ENCODE measurements at regions not wholly inside any gene's neighbourhood (a gene's known extent, or its start where the extent isn't known, plus 50 kb on each side); places are given as distances from the start of the nearest gene placed in this dataset.

DNA sequence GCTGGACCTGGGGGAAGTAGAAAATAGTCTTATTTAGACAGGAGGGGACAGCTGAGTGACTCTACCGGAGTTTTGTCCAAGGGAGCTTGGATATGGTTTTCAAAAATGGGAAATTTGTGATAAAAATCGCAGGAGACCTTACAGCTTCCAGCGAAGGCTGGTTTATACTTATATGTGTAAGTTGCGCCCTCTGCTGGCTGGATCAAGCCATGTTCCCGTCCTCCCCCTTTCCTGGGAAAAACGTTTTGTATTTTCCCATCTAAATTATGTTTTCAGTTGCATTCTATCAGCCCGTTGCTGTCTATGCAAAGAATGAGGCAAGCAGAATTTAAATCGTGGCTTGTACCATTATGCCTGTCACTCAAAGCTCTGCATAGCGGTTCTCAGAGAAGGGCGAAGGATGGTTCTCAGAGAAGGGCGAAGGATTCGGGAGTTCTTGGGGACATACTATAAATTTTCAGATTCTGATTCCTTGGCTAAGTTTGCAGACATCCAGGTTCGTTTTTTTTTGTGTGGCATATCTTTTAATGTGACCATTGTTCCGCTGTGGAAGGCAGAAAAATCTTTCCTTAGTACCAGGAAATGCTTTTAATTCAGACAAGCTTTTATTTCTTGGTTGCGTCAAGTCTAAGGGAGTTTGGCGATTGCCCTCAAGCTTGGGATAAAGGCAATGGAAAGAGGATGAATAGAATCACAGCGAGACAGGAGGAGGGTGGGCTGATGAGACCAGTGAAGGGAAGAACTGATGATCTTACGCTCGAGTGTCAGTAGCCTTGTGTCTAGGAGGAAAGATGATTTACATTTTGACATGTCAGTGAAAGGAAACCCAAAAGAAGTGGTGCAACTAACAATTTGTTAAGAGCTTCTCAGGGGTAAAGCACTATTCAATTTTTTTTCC is 128.5 kb upstream of the ARX start:
- no peak for ATAC-seq (ENCODE audit: low read depth)
- no peak for DNase-seq
- H3K4me3 Mint-ChIP-seq = no peak overlapping the region
- CTCF ChIA-PET = interaction anchor here (0.7 to 3.2 kb wide), 9 partner anchors 9 to 748 kb away, joined by 3 to 29 read pairs (median 3); no protein-coding TSS in a partner anchor
- intact Hi-C loops (cut with micrococcal nuclease) = loop anchor here (1.0 to 10.0 kb wide), 2 partner anchors 306 to 749 kb away; no protein-coding TSS in a partner anchor
- H3K4me1 Mint-ChIP-seq = no peaks in the 10 kb centered on the region
- H3K36me3 Mint-ChIP-seq (ENCODE audit: low read depth) = no peaks in the 10 kb centered on the region
- no peak overlapping the region for H3K27ac Mint-ChIP-seq
- peaks cover 3% of the 10 kb centered on the region for H3K9me3 Mint-ChIP-seq
- POLR2A ChIA-PET = no interaction called here
- TF ChIP-seq, protein P1, sequence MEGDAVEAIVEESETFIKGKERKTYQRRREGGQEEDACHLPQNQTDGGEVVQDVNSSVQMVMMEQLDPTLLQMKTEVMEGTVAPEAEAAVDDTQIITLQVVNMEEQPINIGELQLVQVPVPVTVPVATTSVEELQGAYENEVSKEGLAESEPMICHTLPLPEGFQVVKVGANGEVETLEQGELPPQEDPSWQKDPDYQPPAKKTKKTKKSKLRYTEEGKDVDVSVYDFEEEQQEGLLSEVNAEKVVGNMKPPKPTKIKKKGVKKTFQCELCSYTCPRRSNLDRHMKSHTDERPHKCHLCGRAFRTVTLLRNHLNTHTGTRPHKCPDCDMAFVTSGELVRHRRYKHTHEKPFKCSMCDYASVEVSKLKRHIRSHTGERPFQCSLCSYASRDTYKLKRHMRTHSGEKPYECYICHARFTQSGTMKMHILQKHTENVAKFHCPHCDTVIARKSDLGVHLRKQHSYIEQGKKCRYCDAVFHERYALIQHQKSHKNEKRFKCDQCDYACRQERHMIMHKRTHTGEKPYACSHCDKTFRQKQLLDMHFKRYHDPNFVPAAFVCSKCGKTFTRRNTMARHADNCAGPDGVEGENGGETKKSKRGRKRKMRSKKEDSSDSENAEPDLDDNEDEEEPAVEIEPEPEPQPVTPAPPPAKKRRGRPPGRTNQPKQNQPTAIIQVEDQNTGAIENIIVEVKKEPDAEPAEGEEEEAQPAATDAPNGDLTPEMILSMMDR (IDR thresholded peaks at IDR 0.05) = no peak
- H3K27me3 Mint-ChIP-seq = no peaks in the 10 kb centered on the region

DNA sequence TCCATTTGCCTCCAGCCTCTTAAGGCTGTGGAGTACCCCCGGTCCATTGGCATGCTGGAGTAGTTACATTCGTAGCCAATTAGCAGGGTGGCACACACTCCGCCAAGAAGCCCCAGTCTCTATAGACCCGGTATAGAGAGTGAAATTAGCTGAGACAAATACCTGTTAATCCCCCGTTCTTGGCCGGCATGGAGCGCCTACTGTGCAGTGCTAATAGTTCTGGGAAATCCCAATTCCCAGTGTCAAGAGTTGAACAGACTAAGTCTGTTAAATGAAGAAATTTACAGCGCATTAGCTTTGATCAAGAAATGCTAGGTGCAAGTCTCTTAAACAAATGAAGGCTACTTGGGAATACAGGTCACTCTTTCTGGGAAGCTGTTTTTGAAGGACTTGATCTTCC is 127.8 kb upstream of the ARX start:
- H3K4me1 Mint-ChIP-seq = no peaks in the 10 kb centered on the region
- peaks cover 3% of the 10 kb centered on the region for H3K9me3 Mint-ChIP-seq
- ATAC-seq (ENCODE audit: low read depth) (no peak), DNase-seq (no peak)
- H3K27me3 Mint-ChIP-seq = no peaks in the 10 kb centered on the region
- H3K36me3 Mint-ChIP-seq (ENCODE audit: low read depth) = no peaks in the 10 kb centered on the region
- intact Hi-C loops (cut with micrococcal nuclease) = loop anchor here (10.0 kb wide), 1 partner anchor 749 kb away; no protein-coding TSS in a partner anchor
- CTCF ChIA-PET = interaction anchor here (1.0 to 3.2 kb wide), 7 partner anchors 14 to 748 kb away, joined by 3 to 29 read pairs (median 4); no protein-coding TSS in a partner anchor
- POLR2A ChIA-PET = no interaction called here
- H3K4me3 Mint-ChIP-seq = no peak overlapping the region
- H3K27ac Mint-ChIP-seq = no peak overlapping the region
- TF ChIP-seq, protein P1 (IDR thresholded peaks at IDR 0.05) = no peak

DNA sequence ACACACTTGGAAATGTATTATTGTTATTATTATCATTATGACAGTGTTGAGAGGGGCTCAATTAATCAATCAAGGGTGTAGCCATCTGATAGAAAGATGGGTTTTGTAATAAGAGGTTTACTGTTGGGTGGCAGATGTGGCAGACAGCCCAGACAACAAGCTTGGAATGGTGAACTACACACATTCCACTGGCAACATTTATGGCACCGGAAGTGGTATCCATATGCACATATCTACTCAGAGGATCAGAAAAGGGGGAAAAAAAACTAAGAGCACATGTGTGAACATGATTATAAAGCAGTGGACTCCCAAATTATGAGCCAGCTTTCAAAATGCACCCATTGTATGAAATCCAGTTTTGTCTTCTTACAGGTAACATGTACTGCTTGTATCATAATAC is 125.9 kb upstream of the ARX start:
- ATAC-seq (ENCODE audit: low read depth) (no peak), DNase-seq (no peak)
- Mint-ChIP-seq H3K27ac (no peak overlapping the region), H3K4me1 (no peaks in the 10 kb centered on the region), H3K36me3 (ENCODE audit: low read depth) (no peaks in the 10 kb centered on the region), H3K4me3 (no peak overlapping the region), H3K27me3 (no peaks in the 10 kb centered on the region), H3K9me3 (no peaks in the 10 kb centered on the region)
- ChIA-PET CTCF (no interaction called here), POLR2A (no interaction called here)
- TF ChIP-seq, protein P1 (IDR thresholded peaks at IDR 0.05) = no peak
- intact Hi-C loops (cut with micrococcal nuclease) = loop anchor here (10.0 kb wide), 1 partner anchor 747 kb away; no protein-coding TSS in a partner anchor

DNA sequence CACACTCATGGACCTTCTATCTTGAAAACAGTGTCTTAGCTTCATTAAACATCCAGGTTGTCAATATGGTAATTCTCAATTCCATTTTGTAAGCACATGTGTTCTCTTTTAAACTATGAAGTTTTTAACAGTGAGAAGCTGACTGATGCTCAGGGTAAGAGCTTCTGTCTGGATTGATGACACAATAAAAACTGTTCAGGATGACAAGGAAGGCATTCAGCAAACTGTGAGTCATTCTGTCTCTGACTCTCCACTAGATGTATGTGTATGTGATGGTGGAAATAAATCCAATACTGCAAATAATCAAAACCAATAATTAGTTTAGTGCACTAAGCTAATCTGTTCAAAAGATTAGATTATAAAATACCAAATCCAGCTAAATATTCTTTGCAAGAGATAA is 115.3 kb upstream of the ARX start:
- CTCF ChIA-PET = no interaction called here
- TF ChIP-seq, protein P1 (IDR thresholded peaks at IDR 0.05) = no peak
- Mint-ChIP-seq H3K27me3 (no peaks in the 10 kb centered on the region), H3K27ac (no peak overlapping the region), H3K4me1 (no peaks in the 10 kb centered on the region), H3K36me3 (ENCODE audit: low read depth) (no peaks in the 10 kb centered on the region), H3K9me3 (no peaks in the 10 kb centered on the region), H3K4me3 (no peak overlapping the region)
- intact Hi-C loops (cut with micrococcal nuclease) = no loop called here
- POLR2A ChIA-PET = no interaction called here
- ATAC-seq (ENCODE audit: low read depth) (no peak), DNase-seq (no peak)

DNA sequence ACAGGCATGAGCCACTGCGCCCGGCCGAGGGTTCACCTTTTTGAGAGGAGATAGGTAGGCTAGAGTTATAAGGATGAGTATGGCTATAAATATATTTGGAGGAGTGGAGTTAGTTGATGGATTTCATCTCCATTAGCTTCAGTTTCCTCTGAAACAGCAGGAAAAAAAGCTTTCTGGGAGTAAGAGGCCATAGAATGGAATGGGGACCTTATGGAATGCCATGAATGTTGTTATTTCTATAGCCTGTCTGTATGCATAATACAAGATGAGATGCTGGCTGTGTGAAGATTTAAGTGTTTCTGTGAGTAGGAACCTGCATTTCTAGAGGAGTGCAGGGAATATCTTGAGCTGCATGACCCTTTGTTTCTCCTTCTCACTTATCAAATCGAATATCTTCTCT is 114.9 kb upstream of the ARX start:
- no peak overlapping the region for H3K4me3 Mint-ChIP-seq
- ChIA-PET POLR2A (no interaction called here), CTCF (no interaction called here)
- intact Hi-C loops (cut with micrococcal nuclease) = no loop called here
- no peaks in the 10 kb centered on the region for H3K36me3 Mint-ChIP-seq (ENCODE audit: low read depth)
- TF ChIP-seq, protein P1 (IDR thresholded peaks at IDR 0.05) = no peak
- no peak for DNase-seq
- H3K9me3 Mint-ChIP-seq = no peaks in the 10 kb centered on the region
- no peak for ATAC-seq (ENCODE audit: low read depth)
- H3K27ac Mint-ChIP-seq = no peak overlapping the region
- H3K27me3 Mint-ChIP-seq = no peaks in the 10 kb centered on the region
- H3K4me1 Mint-ChIP-seq = no peaks in the 10 kb centered on the region

All from activated B cell treated with CpG ODN at 0.5 μM for 24 hours (primary cell).